ENCODE measurements at regions not wholly inside any gene's neighbourhood (a gene's known extent, or its start where the extent isn't known, plus 50 kb on each side); places are given as distances from the start of the nearest gene placed in this dataset.

DNA sequence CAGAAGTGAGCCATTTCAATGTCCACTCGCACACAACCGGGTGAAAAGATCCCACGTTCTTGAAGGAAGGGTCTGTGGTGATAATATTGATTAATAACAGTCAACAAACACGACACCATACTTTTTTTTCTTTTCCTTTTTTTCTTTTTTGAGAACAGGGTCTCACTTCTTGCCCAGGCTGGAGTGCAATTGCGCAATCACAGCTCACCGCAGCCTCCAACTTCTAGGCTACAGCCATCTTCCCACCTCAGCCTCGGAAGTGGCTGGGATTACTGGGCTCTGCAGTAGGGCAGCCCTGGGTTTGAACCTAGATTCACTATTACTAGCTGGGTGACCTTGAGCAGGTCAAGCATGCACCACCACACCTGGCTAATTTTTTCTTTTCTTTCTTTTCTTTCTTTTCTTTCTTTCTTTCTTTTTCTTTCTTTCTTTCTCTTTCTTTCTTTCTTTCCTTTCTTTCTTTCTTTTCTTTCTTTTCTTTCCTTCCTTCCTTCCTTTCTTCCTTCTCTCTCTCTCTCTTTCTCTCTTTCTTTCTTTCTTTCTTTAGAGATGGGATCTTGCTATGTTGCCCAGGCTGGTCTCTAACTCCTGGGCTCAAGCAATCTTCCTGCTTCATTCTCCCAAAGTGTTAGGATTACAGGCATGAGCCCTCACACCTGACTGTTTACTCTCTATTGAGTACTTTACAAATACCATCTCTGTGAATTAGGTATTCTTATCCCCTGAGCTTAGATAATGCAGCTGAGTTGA is 123.9 kb downstream of the SNX5 start:
- no TSS peak for BruUV-seq (replicated peaks)
- Histone ChIP-seq H3K4me2 (ENCODE audit: low read length) (peak overlapping the region; percentile 86), H3K79me2 (ENCODE audit: insufficient read depth, low read length) (0 out of 2 replicates have a peak, but pooled peaks cover 4% of the 10 kb centered on the region), H3K27me3 (ENCODE audit: insufficient read depth, low read length) (no peaks in the 10 kb centered on the region), H3K4me1 (ENCODE audit: control insufficient read depth in 1 of 2, insufficient read depth in 2 of 2, low read length in 2 of 2) (peaks cover 74 to 80% of the 10 kb centered on the region in 2 experiments), H3K9me2 (ENCODE audit: insufficient read depth) (no peaks in the 10 kb centered on the region), H3K27ac (ENCODE audit: low read depth, low read length) (peak overlapping the region; percentile 99), H3K36me3 (ENCODE audit: control insufficient read depth in 1 of 2, insufficient read depth in 2 of 2, low read length in 2 of 2) (0 out of 4 replicates have a peak, but pooled peaks cover 0 to 6% of the 10 kb centered on the region in 2 experiments), H2AFZ (ENCODE audit: low read depth, low read length, poor library complexity, severe bottlenecking) (no peak overlapping the region), H3K9me3 (ENCODE audit: control insufficient read depth in 1 of 2, insufficient read depth in 1 of 2, low read depth in 1 of 2, low read length in 2 of 2) (peaks cover 0 to 10% of the 10 kb centered on the region in 2 experiments; a peak in 1 of 4 replicates), H3K4me3 (replicated peaks in 1 of 2; ENCODE audit: low read depth in 1 of 2, low read length in 2 of 2) (no peak overlapping the region), H4K20me1 (ENCODE audit: insufficient read depth) (no peaks in the 10 kb centered on the region), H3K9ac (ENCODE audit: low read length) (no peak overlapping the region)
- intact Hi-C loops (cut with micrococcal nuclease) = no loop called here
- ChIA-PET RAD21 (ENCODE audit: low non-redundant PET in 1 of 2, low total read pairs in 2 of 2, uncharacterized antibody in 2 of 2, unreplicated experiment in 2 of 2) (no interaction called here), POLR2A (no interaction called here), CTCF (interaction anchor here (1.8 kb wide), 1 partner anchor 162 kb away, joined by 6 read pairs; the partner anchor contains the start of gene RRBP1)
- no peak for TF ChIP-seq SP1 (IDR thresholded peaks at IDR 0.05; ENCODE audit: low read depth)
- TF ChIP-seq CEBPB (IDR thresholded peaks at IDR 0.05; ENCODE audit: low read depth) = no peak
- TF ChIP-seq CBX3 (IDR thresholded peaks at IDR 0.05; ENCODE audit: low read depth) = no peak
- no peak for TF ChIP-seq SRF (IDR thresholded peaks at IDR 0.05; ENCODE audit: low read depth)
- TF ChIP-seq ELF1 (IDR thresholded peaks at IDR 0.05; ENCODE audit: borderline replicate concordance, low read depth) = no peak
- TF ChIP-seq ZFX (IDR thresholded peaks at IDR 0.05) = no peak
- no peak for TF ChIP-seq SIN3A (IDR thresholded peaks at IDR 0.05; ENCODE audit: low read depth)
- no peak for TF ChIP-seq TCF7L2 (IDR thresholded peaks at IDR 0.05; ENCODE audit: borderline replicate concordance, extremely low read depth, insufficient read depth, insufficient read length)
- TF ChIP-seq CTCF (IDR thresholded peaks at IDR 0.05 in 2 of 3, conservative IDR thresholded peaks at IDR 0.05 in 1 of 3; ENCODE audit: borderline replicate concordance in 1 of 3, insufficient read depth in 1 of 3, low read depth in 2 of 3, low read length in 2 of 3) = no peak
- TF ChIP-seq JUND (IDR thresholded peaks at IDR 0.05) = no peak
- TF ChIP-seq FOSL1 (IDR thresholded peaks at IDR 0.05; ENCODE audit: low read depth) = no peak
- TF ChIP-seq EZH2 (IDR thresholded peaks at IDR 0.05) = no peak
- TF ChIP-seq, protein P1, sequence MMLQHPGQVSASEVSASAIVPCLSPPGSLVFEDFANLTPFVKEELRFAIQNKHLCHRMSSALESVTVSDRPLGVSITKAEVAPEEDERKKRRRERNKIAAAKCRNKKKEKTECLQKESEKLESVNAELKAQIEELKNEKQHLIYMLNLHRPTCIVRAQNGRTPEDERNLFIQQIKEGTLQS (IDR thresholded peaks at IDR 0.05) = no peak
- no peak for ATAC-seq
- DNase-seq (ENCODE audit: low read depth, low spot score) = no peak

Data from HCT116 (cell line).